SK-N-SH (cell line): ENCODE measurements at regions not wholly inside any gene's neighbourhood (a gene's known extent, or its start where the extent isn't known, plus 50 kb on each side); places are given as distances from the start of the nearest gene placed in this dataset.

Experiments
- CTCF ChIA-PET: fragments of 300-600, 350-600 bp; formaldehyde crosslinking; extraction: SDS; loops from one replicate; lab custom pipeline; 2021; lab: Yijun Ruan, JAX
- POLR2A ChIA-PET: fragments of 350-600 bp; sonication (Branson Sonifier 250); formaldehyde crosslinking; extraction: SDS; loops from one replicate; lab custom pipeline; 2020; ENCODE audit warnings: antibody characterized with exemption, inconsistent platforms; lab: Yijun Ruan, JAX
- DNase-seq: peaks from one replicate; pipeline ENCODE4 v3.0.0; 2012
- H2AFZ ChIP-seq: fragments of 200-600 bp; sonication (generic); 2 replicates; pipeline ENCODE4 v1.8.1; 2016; ENCODE audit warnings: antibody characterized with exemption, mild to moderate bottlenecking, low read depth
- H3F3A ChIP-seq: fragments of 200-600 bp; sonication (generic); replicated peaks from 2 replicates; pipeline ENCODE3; 2016; ENCODE audit warnings: antibody characterized with exemption, mild to moderate bottlenecking; ENCODE audit not compliant: insufficient read depth
- H3K27ac ChIP-seq, 2 experiments: fragments of 200-500 bp in 1 of 2; fragments of 200-600 bp in 1 of 2; sonication (Bioruptor generic) in 1 of 2; sonication (generic), shearing (Covaris generic) in 1 of 2; 2 replicates each; pipeline versions ENCODE4 v1.5.1 to v1.6.1; 2014 to 2016; ENCODE audit warnings: low read depth in 2 of 2, inconsistent platforms in 1 of 2, low read length in 1 of 2, mild to moderate bottlenecking in 1 of 2, mixed read lengths in 1 of 2
- H3K27me3 ChIP-seq: fragments of 200-600 bp; sonication (generic), shearing (Covaris generic); 2 replicates; pipeline ENCODE4 v1.6.1; 2016; ENCODE audit warnings: mixed run types; ENCODE audit not compliant: insufficient read depth
- H3K36me3 ChIP-seq, 2 experiments: fragments of 200-500 bp in 1 of 2; fragments of 200-600 bp in 1 of 2; sonication (Bioruptor generic) in 1 of 2; sonication (generic) in 1 of 2; replicated peaks in 1 of 2; 2 replicates each; pipeline versions ENCODE3 to v1.5.1; 2014 to 2016; ENCODE audit warnings: low read length in 1 of 2, mild to moderate bottlenecking in 1 of 2; ENCODE audit not compliant: insufficient read depth in 2 of 2, control insufficient read depth in 1 of 2
- H3K4me1 ChIP-seq, 2 experiments: fragments of 200-500 bp in 1 of 2; fragments of 200-600 bp in 1 of 2; sonication (Bioruptor generic) in 1 of 2; sonication (generic), shearing (Covaris generic) in 1 of 2; 2 replicates each; pipeline versions ENCODE4 v1.5.1 to v1.6.1; 2014 to 2016; ENCODE audit warnings: low read depth in 1 of 2, low read length in 1 of 2, mixed run types in 1 of 2; ENCODE audit not compliant: insufficient read depth in 2 of 2, control insufficient read depth in 1 of 2
- H3K4me2 ChIP-seq: fragments of 200-600 bp; sonication (generic), shearing (Covaris generic); 2 replicates; pipeline ENCODE4 v1.6.1; 2017; ENCODE audit warnings: mixed run types
- H3K4me3 ChIP-seq, 2 experiments: fragments of 200-500 bp in 1 of 2; fragments of 200-600 bp in 1 of 2; sonication (Bioruptor generic) in 1 of 2; sonication (generic), shearing (Covaris generic) in 1 of 2; 2 replicates each; pipeline versions ENCODE4 v1.5.1 to v1.8.1; 2014 to 2016; ENCODE audit warnings: low read depth in 2 of 2, inconsistent platforms in 1 of 2, low read length in 1 of 2, mild to moderate bottlenecking in 1 of 2, mixed read lengths in 1 of 2, moderate library complexity in 1 of 2
- H3K79me2 ChIP-seq: fragments of 200-600 bp; sonication (generic); 2 replicates; pipeline ENCODE4 v1.8.1; 2017; ENCODE audit warnings: mild to moderate bottlenecking; ENCODE audit not compliant: insufficient read depth
- H3K9ac ChIP-seq: fragments of 200-600 bp; sonication (generic); 2 replicates; pipeline ENCODE4 v1.6.1; 2017; ENCODE audit warnings: mixed run types
- H3K9me2 ChIP-seq: fragments of 200-600 bp; sonication (generic); 2 replicates; pipeline ENCODE4 v1.6.1; 2017; ENCODE audit warnings: mixed run types
- H3K9me3 ChIP-seq: fragments of 200-600 bp; sonication (generic); 2 replicates; pipeline ENCODE4 v1.6.1; 2017; ENCODE audit warnings: mixed run types, mild to moderate bottlenecking, moderate library complexity
- H4K20me1 ChIP-seq: fragments of 200-600 bp; sonication (generic); 2 replicates; pipeline ENCODE4 v1.6.1; 2017; ENCODE audit warnings: mild to moderate bottlenecking, mixed run types; ENCODE audit not compliant: insufficient read depth
- CTCF ChIP-seq: fragments of 200-600 bp; sonication (generic); IDR thresholded peaks from 2 replicates; pipeline ENCODE4 v1.6.1; 2017; ENCODE audit warnings: antibody characterized with exemption, mild to moderate bottlenecking, moderate library complexity
- FOXJ3 ChIP-seq: sonication (generic); formaldehyde crosslinking; IDR thresholded peaks from 2 replicates; pipeline ENCODE4 v1.5.1; 2020; ENCODE audit warnings: mild to moderate bottlenecking, missing genetic modification reagents
- GATA2 ChIP-seq: sonication (generic); formaldehyde crosslinking; IDR thresholded peaks from 2 replicates; pipeline ENCODE4 v1.5.0; 2020; ENCODE audit warnings: mild to moderate bottlenecking, missing genetic modification reagents
- IRF3 ChIP-seq: fragments of 150-350 bp; IDR thresholded peaks from 2 replicates; pipeline ENCODE4 v1.6.1; 2016; ENCODE audit warnings: mild to moderate bottlenecking, low read depth, low read length
- MEF2A ChIP-seq: IDR thresholded peaks from 2 replicates; pipeline ENCODE4 v1.4.0; 2012; ENCODE audit warnings: low read depth, borderline replicate concordance
- NRF1 ChIP-seq: IDR thresholded peaks from 2 replicates; pipeline ENCODE4 v1.6.1; 2012; ENCODE audit warnings: low read depth, mild to moderate bottlenecking, low read length
- POLR2AphosphoS5 ChIP-seq: IDR thresholded peaks from 2 replicates; pipeline ENCODE4 v1.6.1; 2012; ENCODE audit warnings: low read depth, low read length
- RAD21 ChIP-seq: IDR thresholded peaks from 2 replicates; pipeline ENCODE4 v1.6.1; 2012; ENCODE audit warnings: mild to moderate bottlenecking, low read length
- RCOR1 ChIP-seq: fragments of 150-350 bp; IDR thresholded peaks from 2 replicates; pipeline ENCODE4 v1.6.1; 2017; ENCODE audit warnings: antibody characterized with exemption, low read length
- REST ChIP-seq: IDR thresholded peaks from 2 replicates; pipeline ENCODE4 v1.6.1; 2012; ENCODE audit warnings: mild to moderate bottlenecking, low read depth, low read length, moderate library complexity
- RXRA ChIP-seq: IDR thresholded peaks from 2 replicates; pipeline ENCODE4 v1.4.0; 2012; ENCODE audit warnings: low read depth, mild to moderate bottlenecking, borderline replicate concordance
- TAF1 ChIP-seq: IDR thresholded peaks from 2 replicates; pipeline ENCODE4 v1.6.1; 2012; ENCODE audit warnings: low read depth, mild to moderate bottlenecking, low read length, moderate library complexity, borderline replicate concordance
- TEAD4 ChIP-seq: IDR thresholded peaks from 2 replicates; pipeline ENCODE4 v1.4.0; 2012; ENCODE audit warnings: mild to moderate bottlenecking, borderline replicate concordance; ENCODE audit not compliant: insufficient read depth
- ZBTB33 ChIP-seq: IDR thresholded peaks from 2 replicates; pipeline ENCODE4 v1.4.0; 2012; ENCODE audit warnings: low read depth, borderline replicate concordance
- WGBS: methylation state at CpG from one replicate; pipeline ENCODE4 v1.1.6; 2017; ENCODE audit warnings: low lambda C conversion rate; 5-methylcytosine and 5-hydroxymethylcytosine counted together

GRCh38 chr15:98567951-98568350 is 80.4 kb upstream of the IGF1R start:
- no peaks in the 10 kb centered on the region for H3K79me2 ChIP-seq
- TF ChIP-seq NRF1 = no peak
- TF ChIP-seq POLR2AphosphoS5 = no peak
- TF ChIP-seq ZBTB33 = no peak
- TF ChIP-seq MEF2A = no peak
- no peak for TF ChIP-seq RAD21
- no peak for TF ChIP-seq TAF1
- TF ChIP-seq CTCF = no peak
- TF ChIP-seq RXRA = no peak
- no peak for TF ChIP-seq TEAD4
- TF ChIP-seq REST = no peak
- no peak for TF ChIP-seq IRF3
- no peak for TF ChIP-seq RCOR1
- no peak for TF ChIP-seq GATA2 (CRISPR knock-in tag)
- TF ChIP-seq FOXJ3 (CRISPR knock-in tag) = no peak
- no peak overlapping the region for H2AFZ ChIP-seq
- no peak overlapping the region for H3K4me2 ChIP-seq
- 0 out of 2 replicates have a peak, but pooled peaks cover 3% of the 10 kb centered on the region for H4K20me1 ChIP-seq
- H3K9ac ChIP-seq = no peak overlapping the region
- ChIA-PET CTCF (interaction anchor here (0.7 to 2.0 kb wide), 12 partner anchors 9 to 282 kb away, joined by 3 to 7 read pairs (median 4); no protein-coding TSS in a partner anchor), POLR2A (interaction anchor here (0.6 kb wide), 1 partner anchor 85 kb away, joined by 3 read pairs; no protein-coding TSS in a partner anchor)
- no peak overlapping the region for H3K4me3 ChIP-seq
- peaks cover 1% of the 10 kb centered on the region; the same call in 1 of the 2 replicates for H3K27me3 ChIP-seq
- H3K27ac ChIP-seq = no peak overlapping the region
- no peaks in the 10 kb centered on the region for H3F3A ChIP-seq
- H3K36me3 ChIP-seq = no peaks in the 10 kb centered on the region
- H3K9me3 ChIP-seq = no peaks in the 10 kb centered on the region
- no peak for DNase-seq
- WGBS = 10% methylated on average over 7 of the region's 7 CpGs
- H3K9me2 ChIP-seq = no peaks in the 10 kb centered on the region
- H3K4me1 ChIP-seq = no peaks in the 10 kb centered on the region
